Effector CD4-positive, alpha-beta T cell (primary cell): ENCODE measurements at regions not wholly inside any gene's neighbourhood (a gene's known extent, or its start where the extent isn't known, plus 50 kb on each side); places are given as distances from the start of the nearest gene placed in this dataset.
"Not testable (repeated sequence)": the region's sequence is repeated elsewhere in the genome, so short reads cannot be mapped to it uniquely, and the experiment has no call there.

Source experiments
- DNase-seq: peaks from one replicate; pipeline ENCODE4 v3.0.0-alpha.2; 2020

- no peak for DNase-seq
Measured at GRCh38 chr7:4319280-4319679, 362.8 kb upstream of the FOXK1 start.

- no peak for DNase-seq
Measured at GRCh38 chr7:4325732-4326131, 356.4 kb upstream of the FOXK1 start.

- DNase-seq: no peak
Measured at GRCh38 chr7:4331711-4332110, 350.4 kb upstream of the FOXK1 start.

GRCh38 chr7:4338556-4338955, 343.5 kb upstream of the FOXK1 start:
- DNase-seq: no peak

- DNase-seq: no peak
Measured at GRCh38 chr7:4343272-4344247, 338.5 kb upstream of the FOXK1 start.

- DNase-seq: no peak
Measured at GRCh38 chr7:4345004-4345403, 337.1 kb upstream of the FOXK1 start.

GRCh38 chr7:4352069-4352468, 330.0 kb upstream of the FOXK1 start:
- no peak for DNase-seq

GRCh38 chr7:4361774-4362173, 320.3 kb upstream of the FOXK1 start:
- DNase-seq: no peak

- no peak for DNase-seq
Measured at GRCh38 chr7:4383584-4383983, 298.5 kb upstream of the FOXK1 start.

GRCh38 chr7:4386190-4386589, 295.9 kb upstream of the FOXK1 start:
- no peak for DNase-seq

- DNase-seq: not testable (repeated sequence)
Measured at GRCh38 chr7:4391103-4391502, 291.0 kb upstream of the FOXK1 start.

GRCh38 chr7:4394736-4395135, 287.4 kb upstream of the FOXK1 start:
- DNase-seq: no peak

GRCh38 chr7:4399121-4399520, 283.0 kb upstream of the FOXK1 start:
- DNase-seq: no peak

GRCh38 chr7:4399596-4399995, 282.5 kb upstream of the FOXK1 start:
- DNase-seq: no peak

GRCh38 chr7:4406288-4407058, 275.6 kb upstream of the FOXK1 start:
- DNase-seq: no peak

- DNase-seq: no peak
Measured at GRCh38 chr7:4409946-4410345, 272.1 kb upstream of the FOXK1 start.

- no peak for DNase-seq
Measured at GRCh38 chr7:4416396-4417056, 265.6 kb upstream of the FOXK1 start.

GRCh38 chr7:4428526-4428925, 253.6 kb upstream of the FOXK1 start:
- no peak for DNase-seq

GRCh38 chr7:4430227-4430626, 251.9 kb upstream of the FOXK1 start:
- DNase-seq: no peak

- DNase-seq: no peak
Measured at GRCh38 chr7:4434306-4434705, 247.8 kb upstream of the FOXK1 start.

- no peak for DNase-seq
Measured at GRCh38 chr7:4436361-4436895, 245.7 kb upstream of the FOXK1 start.

- no peak for DNase-seq
Measured at GRCh38 chr7:4436936-4437335, 245.2 kb upstream of the FOXK1 start.

- DNase-seq: no peak
Measured at GRCh38 chr7:4437916-4438315, 244.2 kb upstream of the FOXK1 start.
